ENCODE measurements at regions not wholly inside any gene's neighbourhood (a gene's known extent, or its start where the extent isn't known, plus 50 kb on each side); places are given as distances from the start of the nearest gene placed in this dataset.

GRCh38 chr6:19159089-19159488 lies 678.1 kb upstream of the ID4 start:
- TF ChIP-seq CTCF (conservative IDR thresholded peaks at IDR 0.05; ENCODE audit: low read length) = no peak
- no peak overlapping the region for H3K4me3 ChIP-seq (ENCODE audit: low read length)
- DNase-seq (ENCODE audit: low read depth) = peak; percentile 82

GRCh38 chr6:19159561-19159960 lies 677.6 kb upstream of the ID4 start:
- DNase-seq (ENCODE audit: low read depth) = peak; percentile 16
- H3K4me3 ChIP-seq (ENCODE audit: low read length) = no peak overlapping the region
- no peak for TF ChIP-seq CTCF (conservative IDR thresholded peaks at IDR 0.05; ENCODE audit: low read length)

- TF ChIP-seq CTCF (conservative IDR thresholded peaks at IDR 0.05; ENCODE audit: low read length) = no peak
- H3K4me3 ChIP-seq (ENCODE audit: low read length) = no peak overlapping the region
- DNase-seq (ENCODE audit: low read depth) = no peak
Measured at GRCh38 chr6:19160081-19160730, 677.0 kb upstream of the ID4 start.

- H3K4me3 ChIP-seq (ENCODE audit: low read length) = no peak overlapping the region
- DNase-seq (ENCODE audit: low read depth) = no peak
- TF ChIP-seq CTCF (conservative IDR thresholded peaks at IDR 0.05; ENCODE audit: low read length) = no peak
Measured at GRCh38 chr6:19167251-19167650, 669.9 kb upstream of the ID4 start.

GRCh38 chr6:19169366-19169765 lies 667.8 kb upstream of the ID4 start:
- no peak for DNase-seq (ENCODE audit: low read depth)
- no peak for TF ChIP-seq CTCF (conservative IDR thresholded peaks at IDR 0.05; ENCODE audit: low read length)

GRCh38 chr6:19175023-19175422 lies 662.1 kb upstream of the ID4 start:
- DNase-seq (ENCODE audit: low read depth) = no peak
- H3K4me3 ChIP-seq (ENCODE audit: low read length) = no peak overlapping the region
- no peak for TF ChIP-seq CTCF (conservative IDR thresholded peaks at IDR 0.05; ENCODE audit: low read length)

More at GRCh38 chr6:19169366-19169765, 667.8 kb upstream of the ID4 start:
- H3K4me3 ChIP-seq (ENCODE audit: low read length) = no peak overlapping the region

- H3K4me3 ChIP-seq (ENCODE audit: low read length) = no peak overlapping the region
- TF ChIP-seq CTCF (conservative IDR thresholded peaks at IDR 0.05; ENCODE audit: low read length) = no peak
- DNase-seq (ENCODE audit: low read depth) = peak; percentile 54
Measured at GRCh38 chr6:19180348-19181072, 656.7 kb upstream of the ID4 start.
